ENCODE measurements at regions not wholly inside any gene's neighbourhood (a gene's known extent, or its start where the extent isn't known, plus 50 kb on each side); places are given as distances from the start of the nearest gene placed in this dataset.

GRCh38 chr2:147792966-147793617, 51.7 kb upstream of the ACVR2A start:
- no peak for DNase-seq

GRCh38 chr2:147790580-147790979, 54.2 kb upstream of the ACVR2A start:
- no peak for DNase-seq

- DNase-seq: no peak
Observed at GRCh38 chr2:147789720-147790119, 55.1 kb upstream of the ACVR2A start.

- DNase-seq: no peak
Observed at GRCh38 chr2:147789287-147789686, 55.5 kb upstream of the ACVR2A start.

- DNase-seq: no peak
Observed at GRCh38 chr2:147782141-147782930, 62.5 kb upstream of the ACVR2A start.

- no peak for DNase-seq
Observed at GRCh38 chr2:147779440-147779839, 65.4 kb upstream of the ACVR2A start.

GRCh38 chr2:147777394-147777793, 67.4 kb upstream of the ACVR2A start:
- DNase-seq: no peak

GRCh38 chr2:147774805-147775204, 70.0 kb upstream of the ACVR2A start:
- no peak for DNase-seq

- no peak for DNase-seq
Observed at GRCh38 chr2:147773479-147773878, 71.3 kb upstream of the ACVR2A start.

GRCh38 chr2:147772781-147773180, 72.0 kb upstream of the ACVR2A start:
- DNase-seq: no peak

GRCh38 chr2:147763861-147764260, 81.0 kb upstream of the ACVR2A start:
- DNase-seq: no peak

GRCh38 chr2:147760984-147761383, 83.8 kb upstream of the ACVR2A start:
- no peak for DNase-seq

- no peak for DNase-seq
Observed at GRCh38 chr2:147759536-147759935, 85.3 kb upstream of the ACVR2A start.

- no peak for DNase-seq
Observed at GRCh38 chr2:147758821-147759220, 86.0 kb upstream of the ACVR2A start.

- no peak for DNase-seq
Observed at GRCh38 chr2:147756069-147756468, 88.8 kb upstream of the ACVR2A start.

GRCh38 chr2:147740211-147740927, 104.5 kb upstream of the ACVR2A start:
- no peak for DNase-seq

- no peak for DNase-seq
Observed at GRCh38 chr2:147739508-147739907, 105.3 kb upstream of the ACVR2A start.

- DNase-seq: no peak
Observed at GRCh38 chr2:147718831-147719230, 126.0 kb upstream of the ACVR2A start.

- DNase-seq: no peak
Observed at GRCh38 chr2:147716906-147717305, 127.9 kb upstream of the ACVR2A start.

GRCh38 chr2:147715807-147716206, 129.0 kb upstream of the ACVR2A start:
- no peak for DNase-seq

GRCh38 chr2:147714582-147714981, 130.2 kb upstream of the ACVR2A start:
- DNase-seq: no peak

GRCh38 chr2:147713349-147713748, 131.5 kb upstream of the ACVR2A start:
- DNase-seq: no peak

GRCh38 chr2:147712051-147712450, 132.8 kb upstream of the ACVR2A start:
- DNase-seq: no peak

GRCh38 chr2:147711031-147711430, 133.8 kb upstream of the ACVR2A start:
- DNase-seq: no peak

Data from CD4-positive, alpha-beta T cell treated with Interleukin-10 for 1 hour (primary cell).